HG03135 (cell line): ENCODE measurements at regions not wholly inside any gene's neighbourhood (a gene's known extent, or its start where the extent isn't known, plus 50 kb on each side); places are given as distances from the start of the nearest gene placed in this dataset.

Experiments used
- ATAC-seq: cut with Tn5 transposase; IDR thresholded peaks from one replicate; pipeline ENCODE4 v1.9.1; 2021; ENCODE audit warnings: mild to moderate bottlenecking, moderate library complexity; ENCODE audit not compliant: unreplicated experiment

GRCh38 chr7:47148536-47149207 is 433.2 kb downstream of the TNS3 start:
- no peak for ATAC-seq

DNA sequence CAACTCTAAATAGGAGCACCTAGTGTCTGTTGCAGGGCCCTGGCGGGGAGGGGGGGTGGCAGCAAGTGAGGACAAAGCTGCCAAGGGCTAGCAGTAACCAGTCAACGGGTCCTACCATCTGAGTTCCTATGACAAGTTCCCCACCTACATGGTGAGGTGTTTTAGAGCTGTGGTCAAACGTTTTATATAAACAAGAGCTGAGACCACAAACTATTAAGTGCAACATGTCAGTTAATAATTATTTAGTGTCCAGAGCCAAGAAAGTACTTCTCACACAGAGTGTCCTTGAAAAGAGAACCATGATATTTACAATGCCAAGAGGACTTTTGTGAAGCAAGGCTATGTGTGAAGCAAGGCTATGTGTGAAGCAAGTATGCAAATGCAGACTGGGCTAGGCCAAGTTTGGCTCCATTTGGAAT is 434.7 kb downstream of the TNS3 start:
- ATAC-seq, result no peak

- no peak for ATAC-seq
Measured at GRCh38 chr7:47145982-47146381, 435.9 kb downstream of the TNS3 start.

- no peak for ATAC-seq
Measured at GRCh38 chr7:47145186-47145725, 436.7 kb downstream of the TNS3 start.

GRCh38 chr7:47143339-47143738 is 438.6 kb downstream of the TNS3 start:
- ATAC-seq, result no peak

GRCh38 chr7:47142867-47143175 is 439.1 kb downstream of the TNS3 start:
- ATAC-seq, result no peak

DNA sequence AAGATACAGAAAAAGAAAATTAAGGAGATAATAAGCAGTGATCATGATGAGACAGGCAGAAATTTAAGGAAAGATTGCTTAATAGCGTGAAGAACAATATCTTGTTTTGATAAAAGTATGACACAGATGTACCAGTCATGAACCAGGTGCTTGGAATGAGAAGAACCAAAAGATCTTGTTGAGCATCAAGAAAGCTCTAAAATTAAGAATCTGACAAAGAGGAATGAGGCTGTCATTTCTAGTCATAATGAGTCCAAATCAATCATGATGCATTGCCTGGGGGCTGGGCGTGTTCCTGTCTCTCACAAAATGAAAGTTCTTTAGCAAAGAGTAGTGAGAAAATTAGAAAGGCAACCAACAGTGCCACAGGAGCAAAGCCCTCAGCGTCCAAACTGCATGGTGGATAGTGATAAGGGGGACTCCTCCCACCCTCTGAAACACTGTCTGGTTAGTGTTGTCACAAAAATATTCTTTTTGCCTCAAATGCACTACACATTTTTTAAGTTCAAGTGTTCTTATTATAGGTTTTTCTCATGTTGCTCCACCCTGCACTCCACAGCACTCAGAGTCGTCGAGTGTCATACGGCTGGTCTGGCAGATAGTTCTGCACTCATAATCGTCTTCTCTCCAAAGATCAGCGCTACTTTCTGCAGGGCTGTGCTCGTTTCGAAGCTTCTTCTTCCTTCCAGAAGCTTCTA is 439.6 kb downstream of the TNS3 start:
- no peak for ATAC-seq

DNA sequence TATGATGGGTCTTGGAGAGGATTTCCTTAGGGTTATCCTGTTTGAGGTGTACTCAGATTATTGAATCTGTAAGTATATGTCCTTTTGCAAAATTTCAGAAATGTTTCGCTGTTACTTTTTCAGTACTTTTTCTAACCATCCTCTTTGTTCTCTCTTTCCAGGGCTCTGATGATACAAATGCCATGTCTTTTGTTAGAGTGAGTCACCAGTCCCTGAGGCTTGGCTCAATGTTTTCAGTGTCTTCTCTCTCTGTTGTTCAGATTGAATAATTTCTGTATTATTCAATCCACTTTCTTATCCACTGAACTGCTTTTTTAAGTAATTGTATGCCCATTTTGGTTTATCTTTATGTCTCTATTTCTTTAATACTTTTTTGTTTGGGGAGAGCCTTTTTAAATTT is 449.4 kb downstream of the TNS3 start:
- ATAC-seq, result no peak

DNA sequence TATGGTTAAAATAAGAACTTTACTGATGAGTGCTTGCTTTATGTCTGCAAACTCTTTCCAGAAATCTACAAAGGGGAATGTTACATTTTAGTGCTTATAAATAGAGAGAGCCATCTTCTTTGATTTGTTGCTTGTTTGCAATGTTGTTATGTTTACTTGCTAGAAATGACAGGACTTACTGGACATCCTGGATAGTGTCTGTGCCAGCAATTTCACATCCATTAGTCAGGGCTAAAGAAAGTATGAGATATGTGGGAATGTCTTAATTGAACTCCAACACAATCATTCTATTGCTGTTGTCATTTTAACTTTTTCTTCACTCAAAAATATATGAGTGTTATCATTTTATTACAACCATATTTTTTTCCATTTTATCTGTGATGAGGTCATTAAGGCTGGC is 453.2 kb downstream of the TNS3 start:
- no peak for ATAC-seq

DNA sequence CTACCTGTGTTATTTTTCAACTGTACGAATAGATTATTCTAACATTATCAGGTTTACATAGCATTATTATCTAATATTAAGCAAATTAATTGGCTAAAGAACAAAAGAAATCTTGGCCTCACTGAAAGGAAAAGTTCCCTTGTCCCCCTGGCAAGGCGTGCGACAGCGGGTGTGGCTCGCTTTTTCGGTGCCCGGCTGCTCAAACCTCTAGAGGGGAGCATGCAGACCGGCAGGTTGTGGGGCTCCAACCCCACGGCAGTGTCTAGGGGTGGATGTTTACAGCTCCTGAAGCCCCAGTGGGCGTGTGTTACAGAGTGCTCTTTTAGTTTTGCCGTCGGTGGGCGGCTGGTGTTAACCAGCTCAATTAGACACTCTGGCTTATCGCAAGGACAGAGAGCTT is 456.4 kb downstream of the TNS3 start:
- ATAC-seq, result no peak

GRCh38 chr7:47119261-47119865 is 462.5 kb downstream of the TNS3 start:
- no peak for ATAC-seq

GRCh38 chr7:47104206-47104549 is 477.7 kb downstream of the TNS3 start:
- ATAC-seq, result no peak

DNA sequence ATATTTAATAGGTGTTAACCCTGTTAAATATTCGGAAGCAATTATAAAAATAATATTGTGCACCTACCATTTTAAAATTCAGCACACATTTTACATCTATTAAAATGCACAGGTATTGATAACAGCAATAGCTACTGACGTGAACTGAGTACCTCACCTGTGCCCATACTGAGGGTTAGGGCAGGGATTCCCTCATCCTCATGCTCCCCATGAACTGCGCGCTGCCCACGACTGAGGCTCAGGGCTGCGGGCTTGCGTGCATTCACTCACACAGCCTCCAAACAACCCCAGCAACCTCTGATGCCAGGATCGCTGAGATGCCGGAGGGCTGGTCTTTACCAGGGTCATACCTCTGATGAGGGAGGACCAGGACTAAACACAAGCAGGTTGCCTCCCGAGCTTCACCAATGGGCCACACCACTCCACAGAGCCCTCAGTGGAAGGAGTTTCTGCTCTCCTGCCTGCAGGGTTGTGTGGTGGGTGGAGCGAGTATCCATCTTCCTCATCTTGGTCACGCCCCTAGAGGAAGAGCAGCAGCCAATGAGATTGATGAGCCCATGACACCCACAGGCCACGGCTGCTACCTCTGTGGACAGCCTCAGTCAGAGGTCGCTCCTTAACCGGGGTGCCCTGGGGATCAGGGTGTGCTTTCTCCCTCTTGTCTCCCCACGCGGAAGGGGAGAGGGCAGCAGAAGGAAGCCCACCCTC is 478.3 kb downstream of the TNS3 start:
- ATAC-seq, result no peak

GRCh38 chr7:47102331-47102841 is 479.5 kb downstream of the TNS3 start:
- ATAC-seq, result no peak

DNA sequence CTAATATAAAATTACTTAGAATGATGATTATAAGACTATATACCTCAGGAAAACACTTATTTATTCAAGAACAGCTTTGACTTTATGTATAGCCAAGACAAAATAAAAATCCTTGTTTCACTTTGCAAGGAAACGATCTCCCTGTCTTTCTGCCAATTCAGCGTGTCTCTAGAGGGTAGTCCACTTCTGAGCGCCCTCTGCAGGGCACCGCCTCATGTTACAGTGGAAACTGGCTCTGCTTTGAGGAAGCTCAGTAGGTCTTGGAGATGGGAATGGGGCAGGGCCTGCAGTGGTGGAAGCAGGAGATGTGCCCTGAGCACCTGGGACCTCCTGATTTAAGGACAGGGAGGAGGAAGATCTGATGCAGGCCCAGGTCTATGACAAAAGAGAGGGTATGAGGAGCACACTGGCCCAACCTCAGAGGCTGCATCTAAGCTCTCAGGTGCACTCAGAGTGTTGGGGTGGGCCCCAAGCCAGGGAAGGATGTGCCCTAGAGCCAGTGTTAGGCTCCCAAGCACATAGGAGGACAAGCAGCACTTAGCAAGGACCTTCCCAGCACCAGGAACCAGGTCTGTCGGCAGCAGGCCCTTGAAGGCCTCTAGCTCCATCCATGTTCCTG is 481.0 kb downstream of the TNS3 start:
- ATAC-seq, result no peak

- ATAC-seq, result no peak
Measured at GRCh38 chr7:47100148-47100816, 481.6 kb downstream of the TNS3 start.

DNA sequence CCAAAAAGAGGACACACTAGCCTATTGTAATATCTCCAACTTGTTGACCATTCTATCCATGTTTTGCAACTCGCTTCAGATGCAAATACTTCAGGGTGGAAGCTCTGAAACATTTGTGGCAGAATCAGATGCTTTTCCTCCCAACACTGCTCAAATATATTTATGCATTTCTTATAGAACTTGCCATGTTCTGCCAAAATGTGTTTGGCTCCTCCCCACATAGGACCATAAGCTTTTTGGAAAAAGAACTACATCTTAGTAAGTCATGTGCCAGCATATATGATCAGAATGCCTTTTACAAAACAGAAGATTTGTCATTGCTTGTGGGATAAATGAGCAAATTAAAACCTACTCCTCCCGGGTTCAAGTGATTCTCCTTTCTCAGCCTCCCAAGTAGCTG is 484.5 kb downstream of the TNS3 start:
- no peak for ATAC-seq

DNA sequence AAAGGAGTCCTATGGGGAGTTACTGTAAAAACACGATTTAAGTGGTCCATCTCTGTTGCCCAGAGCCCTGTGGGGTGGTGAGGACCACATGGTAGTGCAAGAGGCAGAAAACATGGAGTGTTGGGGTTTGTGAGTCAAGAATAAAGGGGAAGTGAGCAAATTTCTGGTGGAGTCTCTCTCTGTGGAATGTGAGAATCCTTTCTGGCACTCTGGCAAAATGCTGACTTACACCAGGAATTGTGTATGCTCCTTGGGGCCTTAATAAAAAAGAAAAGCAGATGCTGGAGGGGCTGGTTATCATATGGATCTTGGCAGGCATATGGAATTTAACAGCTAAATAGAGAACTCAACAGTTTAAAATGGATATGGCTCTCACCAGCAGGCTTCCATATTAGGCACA is 486.0 kb downstream of the TNS3 start:
- no peak for ATAC-seq

GRCh38 chr7:47094462-47094861 is 487.4 kb downstream of the TNS3 start:
- no peak for ATAC-seq
